RWPE1 (cell line): ENCODE measurements at regions not wholly inside any gene's neighbourhood (a gene's known extent, or its start where the extent isn't known, plus 50 kb on each side); places are given as distances from the start of the nearest gene placed in this dataset.

Source experiments
- CTCF ChIA-PET: fragments of 350-600 bp; sonication (Branson Sonifier 250); formaldehyde crosslinking; extraction: SDS; loops from one replicate; lab custom pipeline; 2021; lab: Yijun Ruan, JAX
- POLR2A ChIA-PET: fragments of 400-600 bp; formaldehyde crosslinking; extraction: SDS; loops from one replicate; lab custom pipeline; 2020; ENCODE audit warnings: antibody characterized with exemption; ENCODE audit not compliant: low non-redundant PET; lab: Yijun Ruan, JAX
- DNase-seq: peaks from one replicate; pipeline ENCODE4 v3.0.0; 2012; ENCODE audit warnings: low spot score
- H3K27ac ChIP-seq: fragments of 450-650 bp; 2 replicates; pipeline ENCODE4 v1.5.1; 2017
- CTCF ChIP-seq: fragments of 450-650 bp; conservative IDR thresholded peaks from 2 replicates; pipeline ENCODE4 v1.5.1; 2017; ENCODE audit warnings: low read depth, mild to moderate bottlenecking

- no peak for TF ChIP-seq CTCF
- ChIA-PET POLR2A (no interaction called here), CTCF (interaction anchor here (0.6 kb wide), 1 partner anchor 111 kb away, joined by 4 read pairs; no protein-coding TSS in a partner anchor)
- H3K27ac ChIP-seq: no peak overlapping the region
- no peak for DNase-seq
Observed at GRCh38 chr14:42241101-42241500, 634.4 kb downstream of the LRFN5 start.

- CTCF ChIA-PET: interaction anchor here (0.6 kb wide), 1 partner anchor 16 kb away, joined by 3 read pairs; no protein-coding TSS in a partner anchor
- no peak for TF ChIP-seq CTCF
- DNase-seq: no peak
- H3K27ac ChIP-seq: no peak overlapping the region
- POLR2A ChIA-PET: no interaction called here
Observed at GRCh38 chr14:42229976-42230375, 623.3 kb downstream of the LRFN5 start.

- CTCF ChIA-PET: no interaction called here
- POLR2A ChIA-PET: no interaction called here
Observed at GRCh38 chr14:42229294-42229693, 622.6 kb downstream of the LRFN5 start.

GRCh38 chr14:42228611-42229010 lies 621.9 kb downstream of the LRFN5 start:
- ChIA-PET CTCF (no interaction called here), POLR2A (no interaction called here)

More at GRCh38 chr14:42229294-42229693, 622.6 kb downstream of the LRFN5 start:
- no peak for TF ChIP-seq CTCF
- DNase-seq: no peak
- H3K27ac ChIP-seq: no peak overlapping the region

GRCh38 chr14:42224053-42224888 lies 617.6 kb downstream of the LRFN5 start:
- TF ChIP-seq CTCF: peak; percentile 79
- ChIA-PET POLR2A (no interaction called here), CTCF (interaction anchor here (0.6 to 1.1 kb wide), 2 partner anchors 9 to 10 kb away, joined by 3 read pairs; no protein-coding TSS in a partner anchor)
- no peak overlapping the region for H3K27ac ChIP-seq
- peak; percentile 50 for DNase-seq

More at GRCh38 chr14:42228611-42229010, 621.9 kb downstream of the LRFN5 start:
- no peak for TF ChIP-seq CTCF
- no peak for DNase-seq
- no peak overlapping the region for H3K27ac ChIP-seq

GRCh38 chr14:42222924-42223471 lies 616.3 kb downstream of the LRFN5 start:
- TF ChIP-seq CTCF: no peak
- ChIA-PET CTCF (interaction anchor here (0.6 to 1.1 kb wide), 2 partner anchors 9 to 786 kb away, joined by 3 to 4 read pairs; no protein-coding TSS in a partner anchor), POLR2A (no interaction called here)
- H3K27ac ChIP-seq: no peak overlapping the region
- peak; percentile 2 for DNase-seq
